HEK293 (cell line): ENCODE measurements at regions not wholly inside any gene's neighbourhood (a gene's known extent, or its start where the extent isn't known, plus 50 kb on each side); places are given as distances from the start of the nearest gene placed in this dataset.

Source experiments
- CTCF ChIA-PET: fragments of 350-600 bp; formaldehyde crosslinking; extraction: SDS; loops from one replicate; lab custom pipeline; 2021; ENCODE audit warnings: antibody characterized with exemption; lab: Yijun Ruan, JAX
- POLR2A ChIA-PET: fragments of 300-600 bp; formaldehyde crosslinking; extraction: SDS; loops from one replicate; lab custom pipeline; 2020; ENCODE audit warnings: antibody characterized with exemption, inconsistent platforms; lab: Yijun Ruan, JAX
- H3K27ac ChIP-seq: fragments of 200-500 bp; sonication (Bioruptor generic); 2 replicates; pipeline ENCODE4 v1.5.1; 2014; ENCODE audit warnings: low read depth, low read length, control low read depth, inconsistent platforms; ENCODE audit errors: extremely low read depth
- H3K36me3 ChIP-seq, 2 experiments: fragments of 200-500 bp in 1 of 2; sonication (Bioruptor generic) in 1 of 2; 1 replicate in 1 of 2; 2 replicates in 1 of 2; pipeline ENCODE4 v1.5.1; 2014 to 2017; ENCODE audit warnings: inconsistent platforms in 2 of 2, low read length in 2 of 2; ENCODE audit not compliant: control insufficient read depth in 2 of 2, insufficient read depth in 1 of 2
- H3K4me1 ChIP-seq: fragments of 200-500 bp; sonication (Bioruptor generic); 2 replicates; pipeline ENCODE4 v1.5.1; 2014; ENCODE audit warnings: mild to moderate bottlenecking, low read length, inconsistent platforms; ENCODE audit not compliant: control insufficient read depth, insufficient read depth
- H3K4me3 ChIP-seq: 2 replicates; pipeline ENCODE4 v1.5.1; 2011; ENCODE audit warnings: low read depth, mild to moderate bottlenecking, control low read depth, low read length, moderate library complexity
- H3K9me3 ChIP-seq: fragments of 200-500 bp; sonication (Bioruptor generic); 2 replicates; pipeline ENCODE4 v1.5.1; 2014; ENCODE audit warnings: low read depth, low read length, inconsistent platforms; ENCODE audit not compliant: control insufficient read depth, insufficient read depth
- KLF9 ChIP-seq: fragments of 450-650 bp; formaldehyde crosslinking; IDR thresholded peaks from 2 replicates; pipeline ENCODE4 v1.5.1; 2016; ENCODE audit warnings: missing biosample characterization, missing genetic modification characterization, low read depth
- PRDM2 ChIP-seq: fragments of 450-650 bp; formaldehyde crosslinking; IDR thresholded peaks from 2 replicates; pipeline ENCODE4 v1.5.1; 2016; ENCODE audit warnings: missing biosample characterization, missing genetic modification characterization, borderline replicate concordance
- ZBTB17 ChIP-seq: fragments of 450-650 bp; formaldehyde crosslinking; IDR thresholded peaks from 2 replicates; pipeline ENCODE4 v1.5.1; 2016; ENCODE audit warnings: missing biosample characterization, missing genetic modification characterization
- ZBTB21 ChIP-seq: fragments of 450-650 bp; formaldehyde crosslinking; IDR thresholded peaks from 2 replicates; pipeline ENCODE4 v1.5.1; 2017; ENCODE audit warnings: missing biosample characterization, missing genetic modification characterization
- ZBTB44 ChIP-seq: fragments of 450-650 bp; IDR thresholded peaks from 2 replicates; pipeline ENCODE4 v1.5.1; 2018; ENCODE audit warnings: missing biosample characterization, mild to moderate bottlenecking, missing genetic modification characterization
- ZNF10 ChIP-seq: fragments of 450-650 bp; formaldehyde crosslinking; IDR thresholded peaks from 2 replicates; pipeline ENCODE4 v1.5.1; 2017; ENCODE audit warnings: missing biosample characterization, missing genetic modification characterization
- ZNF362 ChIP-seq: fragments of 450-650 bp; formaldehyde crosslinking; IDR thresholded peaks from 2 replicates; pipeline ENCODE4 v1.5.1; 2016; ENCODE audit warnings: missing biosample characterization, missing genetic modification characterization
- ZNF433 ChIP-seq: fragments of 450-650 bp; formaldehyde crosslinking; IDR thresholded peaks from 2 replicates; pipeline ENCODE4 v1.5.1; 2016; ENCODE audit warnings: missing biosample characterization, missing genetic modification characterization, low read depth
- ZNF596 ChIP-seq: fragments of 450-650 bp; IDR thresholded peaks from 2 replicates; pipeline ENCODE4 v1.5.0; 2018; ENCODE audit warnings: missing biosample characterization, mild to moderate bottlenecking, missing genetic modification characterization, moderate library complexity
- ZNF791 ChIP-seq: fragments of 450-650 bp; formaldehyde crosslinking; IDR thresholded peaks from 2 replicates; pipeline ENCODE4 v1.5.1; 2016; ENCODE audit warnings: missing biosample characterization, missing genetic modification characterization
- TF ChIP-seq, protein P1 (sequence below): fragments of 450-650 bp; formaldehyde crosslinking; IDR thresholded peaks from 2 replicates; pipeline ENCODE4 v1.5.1; 2016; ENCODE audit warnings: missing biosample characterization, missing genetic modification characterization

GRCh38 chr5:156052656-156053055 is 274.3 kb upstream of the SGCD start (continued):
- no peak for TF ChIP-seq PRDM2 (tag by site-specific recombination)
- TF ChIP-seq ZNF791 (tag by site-specific recombination) = no peak
- TF ChIP-seq, protein P1, sequence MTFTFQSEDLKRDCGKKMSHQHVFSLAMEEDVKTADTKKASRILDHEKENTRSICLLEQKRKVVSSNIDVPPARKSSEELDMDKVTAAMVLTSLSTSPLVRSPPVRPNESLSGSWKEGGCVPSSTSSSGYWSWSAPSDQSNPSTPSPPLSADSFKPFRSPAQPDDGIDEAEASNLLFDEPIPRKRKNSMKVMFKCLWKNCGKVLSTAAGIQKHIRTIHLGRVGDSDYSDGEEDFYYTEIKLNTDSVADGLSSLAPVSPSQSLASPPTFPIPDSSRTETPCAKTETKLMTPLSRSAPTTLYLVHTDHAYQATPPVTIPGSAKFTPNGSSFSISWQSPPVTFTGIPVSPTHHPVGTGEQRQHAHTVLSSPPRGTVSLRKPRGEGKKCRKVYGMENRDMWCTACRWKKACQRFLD (tag by site-specific recombination) = no peak
- TF ChIP-seq ZBTB21 (tag by site-specific recombination) = no peak

GRCh38 chr5:156053056-156053455 is 273.9 kb upstream of the SGCD start:
- Histone ChIP-seq H3K9me3 (no peaks in the 10 kb centered on the region), H3K27ac (no peak overlapping the region), H3K4me1 (no peaks in the 10 kb centered on the region), H3K4me3 (no peak overlapping the region), H3K36me3 (no peaks in the 10 kb centered on the region)
- TF ChIP-seq ZNF433 (tag by site-specific recombination) (no peak), ZBTB17 (tag by site-specific recombination) (no peak), ZNF10 (no peak)
- CTCF ChIA-PET = no interaction called here
- POLR2A ChIA-PET = no interaction called here

GRCh38 chr5:156076912-156077311 is 250.1 kb upstream of the SGCD start:
- no peaks in the 10 kb centered on the region for H3K9me3 ChIP-seq
- H3K4me3 ChIP-seq = no peak overlapping the region
- no peak overlapping the region for H3K27ac ChIP-seq
- TF ChIP-seq KLF9 (tag by site-specific recombination) (no peak), ZNF362 (tag by site-specific recombination) (no peak), ZBTB44 (tag by site-specific recombination) (no peak), ZNF596 (tag by site-specific recombination) (no peak)
- no peaks in the 10 kb centered on the region for H3K4me1 ChIP-seq
- ChIA-PET CTCF (no interaction called here), POLR2A (no interaction called here)
- H3K36me3 ChIP-seq = no peaks in the 10 kb centered on the region
